Upper lobe of right lung (tissue), 1 donor: ENCODE measurements at regions not wholly inside any gene's neighbourhood (a gene's known extent, or its start where the extent isn't known, plus 50 kb on each side); places are given as distances from the start of the nearest gene placed in this dataset.

Source experiments
- ATAC-seq: fragments of 200-7000 bp; cut with Tn5 transposase; one replicate; pipeline ENCODE4 v1.9.1; 2020; ENCODE audit warnings: mild to moderate bottlenecking, moderate library complexity
- DNase-seq: peaks from one replicate; pipeline ENCODE4 v3.0.0-alpha.2; 2020
- H3K27ac ChIP-seq: fragments of 200-600 bp; one replicate; pipeline ENCODE4 v1.8.0; 2022
- H3K27me3 ChIP-seq: fragments of 200-600 bp; one replicate; pipeline ENCODE4 v1.8.0; 2022; ENCODE audit warnings: mild to moderate bottlenecking
- H3K36me3 ChIP-seq: fragments of 200-600 bp; one replicate; pipeline ENCODE4 v1.8.0; 2022
- H3K4me1 ChIP-seq: fragments of 200-600 bp; one replicate; pipeline ENCODE4 v1.8.0; 2022
- H3K4me3 ChIP-seq: fragments of 200-600 bp; one replicate; pipeline ENCODE4 v1.8.0; 2022; ENCODE audit warnings: mild to moderate bottlenecking
- H3K9me3 ChIP-seq: fragments of 200-600 bp; one replicate; pipeline ENCODE4 v1.8.0; 2022
- CTCF ChIP-seq: fragments of 200-600 bp; IDR thresholded peaks from one replicate; pipeline ENCODE4 v1.8.0; 2022; ENCODE audit warnings: antibody characterized with exemption
- intact Hi-C: fragments of 100-400 bp; cut with DNase I; formaldehyde crosslinking; loops from one replicate; pipeline ENCODE4 v1.11.0; 2022
- donor health status: DM: no; HTN: yes; CAD: no; lungs with severe emphysema.

DNA sequence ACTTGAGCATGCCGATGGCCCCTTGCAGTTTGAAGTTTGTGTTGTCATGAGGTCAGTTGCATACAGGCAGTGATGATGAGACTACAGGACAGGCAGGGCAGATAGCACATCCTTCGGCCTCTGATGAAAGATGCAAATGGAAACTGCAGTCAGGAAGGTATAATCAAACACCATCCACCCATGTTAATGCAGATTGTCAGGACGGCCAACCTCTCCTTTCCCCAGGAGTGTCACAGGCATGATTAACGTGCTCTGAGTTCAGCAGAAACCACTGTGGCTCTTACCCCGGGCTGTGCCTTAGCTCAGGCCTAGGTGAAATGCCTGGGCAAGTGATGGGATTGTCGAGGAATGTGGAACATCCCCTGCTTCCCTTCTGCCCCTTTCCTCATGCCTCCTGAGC, 893.5 kb upstream of the RBFOX1 start:
- no peak for ATAC-seq
- H3K9me3 ChIP-seq: no peaks in the 10 kb centered on the region
- DNase-seq: no peak
- H3K4me3 ChIP-seq: no peak overlapping the region
- no peaks in the 10 kb centered on the region for H3K36me3 ChIP-seq
- no peaks in the 10 kb centered on the region for H3K27me3 ChIP-seq
- intact Hi-C loops: no loop called here
- no peak overlapping the region for H3K27ac ChIP-seq
- no peaks in the 10 kb centered on the region for H3K4me1 ChIP-seq
- no peak for TF ChIP-seq CTCF

DNA sequence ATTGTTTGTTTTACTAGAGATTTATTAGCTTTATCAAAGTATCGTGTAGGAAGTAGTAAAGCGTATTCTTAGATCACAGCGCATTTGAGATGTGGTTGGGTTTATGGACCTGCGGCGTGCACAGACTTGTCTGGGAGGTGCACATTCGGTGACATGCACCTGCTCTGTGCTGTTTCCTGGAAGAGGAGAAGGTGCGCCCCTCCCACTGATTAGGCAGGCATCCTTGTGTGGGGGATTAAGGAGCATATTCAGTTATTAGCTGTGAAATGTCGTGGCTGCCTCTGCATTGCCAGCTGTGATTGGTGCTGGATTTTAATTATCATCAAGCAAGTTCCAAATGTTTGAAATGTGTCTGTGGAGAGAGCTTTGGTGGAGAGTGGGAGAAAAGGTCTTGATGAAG, 903.8 kb upstream of the RBFOX1 start:
- H3K27me3 ChIP-seq: no peaks in the 10 kb centered on the region
- H3K4me3 ChIP-seq: no peak overlapping the region
- ATAC-seq (no peak), DNase-seq (no peak)
- H3K27ac ChIP-seq: no peak overlapping the region
- TF ChIP-seq CTCF: no peak
- H3K4me1 ChIP-seq: no peaks in the 10 kb centered on the region
- no peaks in the 10 kb centered on the region for H3K9me3 ChIP-seq
- intact Hi-C loops: no loop called here
- no peaks in the 10 kb centered on the region for H3K36me3 ChIP-seq

DNA sequence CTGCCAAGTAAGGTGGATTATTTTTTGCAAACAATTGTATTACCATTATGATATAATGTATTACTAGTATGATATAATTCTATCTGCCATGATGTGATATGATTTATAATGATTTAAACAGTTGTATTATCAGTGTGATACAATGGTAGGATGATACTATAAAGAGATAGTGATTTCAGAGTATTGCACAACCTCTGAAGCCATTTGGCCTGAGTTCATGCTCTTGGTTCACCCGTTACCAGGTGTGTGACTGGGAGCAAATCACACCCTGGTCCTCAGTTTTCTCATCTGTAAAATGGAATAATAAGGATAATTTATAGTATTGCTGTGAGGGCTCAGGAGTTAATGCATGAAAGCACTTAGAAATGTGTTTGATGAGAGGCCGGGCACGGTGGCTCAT, 905.0 kb upstream of the RBFOX1 start:
- no peaks in the 10 kb centered on the region for H3K36me3 ChIP-seq
- no peaks in the 10 kb centered on the region for H3K27me3 ChIP-seq
- H3K27ac ChIP-seq: no peak overlapping the region
- no peak for DNase-seq
- intact Hi-C loops: no loop called here
- no peaks in the 10 kb centered on the region for H3K9me3 ChIP-seq
- no peak for TF ChIP-seq CTCF
- H3K4me3 ChIP-seq: no peak overlapping the region
- no peak for ATAC-seq
- H3K4me1 ChIP-seq: no peaks in the 10 kb centered on the region

DNA sequence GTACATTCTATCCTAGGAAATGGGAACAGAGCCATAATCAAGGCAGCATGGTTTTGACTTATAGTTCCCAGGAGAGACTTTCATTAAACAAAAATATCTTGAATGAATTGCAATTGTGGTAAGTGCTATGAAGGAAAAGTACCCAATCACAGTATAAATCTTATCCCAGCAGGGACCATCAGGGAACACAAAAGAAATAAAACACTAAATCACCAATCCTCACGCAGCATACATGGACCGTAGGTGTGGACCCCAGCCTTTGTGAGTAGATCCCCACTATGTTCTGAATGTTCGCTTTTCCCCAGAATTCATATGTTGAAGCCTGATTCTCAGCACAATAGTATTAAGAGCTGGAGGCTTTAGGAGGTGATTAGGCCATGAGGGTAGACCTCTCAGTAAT, 925.0 kb upstream of the RBFOX1 start:
- Histone ChIP-seq H3K36me3 (no peaks in the 10 kb centered on the region), H3K27me3 (no peaks in the 10 kb centered on the region), H3K4me3 (no peak overlapping the region), H3K27ac (no peak overlapping the region), H3K4me1 (no peaks in the 10 kb centered on the region), H3K9me3 (no peaks in the 10 kb centered on the region)
- ATAC-seq: no peak
- no peak for DNase-seq
- intact Hi-C loops: no loop called here
- TF ChIP-seq CTCF: no peak

- H3K27ac ChIP-seq: no peak overlapping the region
- ATAC-seq (no peak), DNase-seq (no peak)
- H3K4me1 ChIP-seq: no peaks in the 10 kb centered on the region
- no peaks in the 10 kb centered on the region for H3K27me3 ChIP-seq
- H3K36me3 ChIP-seq: no peaks in the 10 kb centered on the region
- no peak for TF ChIP-seq CTCF
- H3K9me3 ChIP-seq: no peaks in the 10 kb centered on the region
- no peak overlapping the region for H3K4me3 ChIP-seq
- intact Hi-C loops: no loop called here
Measured at GRCh38 chr16:6406028-6406427, 926.6 kb upstream of the RBFOX1 start.

- Histone ChIP-seq H3K4me3 (no peak overlapping the region), H3K36me3 (no peaks in the 10 kb centered on the region), H3K27me3 (no peaks in the 10 kb centered on the region), H3K9me3 (no peaks in the 10 kb centered on the region), H3K4me1 (no peaks in the 10 kb centered on the region), H3K27ac (no peak overlapping the region)
- intact Hi-C loops: no loop called here
- DNase-seq (no peak), ATAC-seq (no peak)
- TF ChIP-seq CTCF: no peak
Measured at GRCh38 chr16:6382924-6383459, 949.7 kb upstream of the RBFOX1 start.
